GM10248 (cell line): ENCODE measurements at regions not wholly inside any gene's neighbourhood (a gene's known extent, or its start where the extent isn't known, plus 50 kb on each side); places are given as distances from the start of the nearest gene placed in this dataset.

Experiments used
- CTCF ChIA-PET: fragments of 300-600 bp; sonication (Branson Sonifier 250); formaldehyde crosslinking; extraction: SDS; loops from one replicate; lab custom pipeline; 2021; ENCODE audit warnings: antibody characterized with exemption; lab: Yijun Ruan, JAX
- POLR2A ChIA-PET: fragments of 350-650 bp; sonication (Branson Sonifier 250); formaldehyde crosslinking; extraction: SDS; loops from one replicate; lab custom pipeline; 2020; ENCODE audit warnings: antibody characterized with exemption; lab: Yijun Ruan, JAX
- DNase-seq: peaks from one replicate; pipeline ENCODE4 v3.0.0; 2012; ENCODE audit errors: extremely low spot score
- CTCF ChIP-seq: IDR thresholded peaks from 2 replicates; pipeline ENCODE4 v1.5.1; 2012; ENCODE audit warnings: mild to moderate bottlenecking, low read depth; ENCODE audit errors: extremely low read depth, missing control alignments, control extremely low read depth

- TF ChIP-seq CTCF = no peak
- ChIA-PET POLR2A (no interaction called here), CTCF (interaction anchor here (0.8 to 2.6 kb wide), 2 partner anchors 8 to 84 kb away, joined by 3 to 8 read pairs; no protein-coding TSS in a partner anchor)
- DNase-seq = no peak
These were observed 65.3 kb upstream of the FSTL1 start for GRCh38 chr3:120516136-120516535.

- DNase-seq = no peak
- TF ChIP-seq CTCF = no peak
- ChIA-PET CTCF (interaction anchor here (2.3 kb wide), 1 partner anchor 11 kb away, joined by 12 read pairs; no protein-coding TSS in a partner anchor), POLR2A (no interaction called here)
These were observed 61.9 kb upstream of the FSTL1 start for GRCh38 chr3:120512655-120513054.

GRCh38 chr3:120506828-120507774, 56.3 kb upstream of the FSTL1 start:
- POLR2A ChIA-PET = no interaction called here

GRCh38 chr3:120506076-120506827, 55.5 kb upstream of the FSTL1 start:
- TF ChIP-seq CTCF = no peak
- ChIA-PET POLR2A (no interaction called here), CTCF (interaction anchor here (1.0 to 1.3 kb wide), 2 partner anchors 8 to 21 kb away, joined by 3 to 4 read pairs; no protein-coding TSS in a partner anchor)
- DNase-seq = no peak

More at GRCh38 chr3:120506828-120507774, 56.3 kb upstream of the FSTL1 start:
- TF ChIP-seq CTCF = peak; percentile 41
- DNase-seq = peak; percentile 11
- CTCF ChIA-PET = interaction anchor here (2.1 kb wide), 1 partner anchor 10 kb away, joined by 8 read pairs; no protein-coding TSS in a partner anchor

- no peak for TF ChIP-seq CTCF
- POLR2A ChIA-PET = no interaction called here
- DNase-seq = no peak
These were observed 53.2 kb upstream of the FSTL1 start for GRCh38 chr3:120503727-120504616.

More at GRCh38 chr3:120503727-120504616, 53.2 kb upstream of the FSTL1 start:
- CTCF ChIA-PET = interaction anchor here (1.1 to 2.0 kb wide), 3 partner anchors 36 to 92 kb away, joined by 3 to 4 read pairs (median 4); partner anchors contain the start of gene NDUFB4
